ENCODE measurements at regions not wholly inside any gene's neighbourhood (a gene's known extent, or its start where the extent isn't known, plus 50 kb on each side); places are given as distances from the start of the nearest gene placed in this dataset.

DNA sequence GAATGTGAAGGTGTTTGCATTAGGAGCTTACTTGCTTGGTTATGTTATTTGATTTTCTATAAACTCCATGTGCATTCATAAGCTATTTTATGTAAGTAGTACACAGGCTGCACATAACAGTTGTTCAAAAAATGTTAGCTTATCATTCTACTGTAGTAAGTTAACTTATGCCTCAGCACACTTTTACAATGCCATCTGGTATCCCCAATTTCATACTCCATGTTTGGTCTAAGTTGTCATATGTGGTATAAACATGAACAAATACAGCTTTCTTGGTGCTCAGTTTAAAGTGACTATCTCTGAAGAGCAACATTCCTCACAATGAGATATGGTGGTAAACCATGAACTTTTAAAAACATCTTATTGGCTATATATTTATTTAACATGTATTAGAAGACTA, 104.3 kb upstream of the LEF1 start:
- TF ChIP-seq POLR2AphosphoS5 (IDR thresholded peaks at IDR 0.05; ENCODE audit: low read depth, low read length) (no peak), YY1 (IDR thresholded peaks at IDR 0.05; ENCODE audit: low read depth) (no peak), NFIC (IDR thresholded peaks at IDR 0.05; ENCODE audit: borderline replicate concordance) (no peak), GATA2 (CRISPR knock-in tag; IDR thresholded peaks at IDR 0.05) (no peak), TAF1 (IDR thresholded peaks at IDR 0.05; ENCODE audit: borderline replicate concordance, low read depth, low read length) (no peak), EZH2phosphoT487 (IDR thresholded peaks at IDR 0.05; ENCODE audit: borderline replicate concordance, low read depth) (no peak), MXI1 (IDR thresholded peaks at IDR 0.05; ENCODE audit: low read depth, low read length) (no peak), FOXM1 (IDR thresholded peaks at IDR 0.05; ENCODE audit: low read depth) (no peak)
- TF ChIP-seq, protein P1, sequence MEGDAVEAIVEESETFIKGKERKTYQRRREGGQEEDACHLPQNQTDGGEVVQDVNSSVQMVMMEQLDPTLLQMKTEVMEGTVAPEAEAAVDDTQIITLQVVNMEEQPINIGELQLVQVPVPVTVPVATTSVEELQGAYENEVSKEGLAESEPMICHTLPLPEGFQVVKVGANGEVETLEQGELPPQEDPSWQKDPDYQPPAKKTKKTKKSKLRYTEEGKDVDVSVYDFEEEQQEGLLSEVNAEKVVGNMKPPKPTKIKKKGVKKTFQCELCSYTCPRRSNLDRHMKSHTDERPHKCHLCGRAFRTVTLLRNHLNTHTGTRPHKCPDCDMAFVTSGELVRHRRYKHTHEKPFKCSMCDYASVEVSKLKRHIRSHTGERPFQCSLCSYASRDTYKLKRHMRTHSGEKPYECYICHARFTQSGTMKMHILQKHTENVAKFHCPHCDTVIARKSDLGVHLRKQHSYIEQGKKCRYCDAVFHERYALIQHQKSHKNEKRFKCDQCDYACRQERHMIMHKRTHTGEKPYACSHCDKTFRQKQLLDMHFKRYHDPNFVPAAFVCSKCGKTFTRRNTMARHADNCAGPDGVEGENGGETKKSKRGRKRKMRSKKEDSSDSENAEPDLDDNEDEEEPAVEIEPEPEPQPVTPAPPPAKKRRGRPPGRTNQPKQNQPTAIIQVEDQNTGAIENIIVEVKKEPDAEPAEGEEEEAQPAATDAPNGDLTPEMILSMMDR (IDR thresholded peaks at IDR 0.05), result no peak
- TF ChIP-seq, protein P2, sequence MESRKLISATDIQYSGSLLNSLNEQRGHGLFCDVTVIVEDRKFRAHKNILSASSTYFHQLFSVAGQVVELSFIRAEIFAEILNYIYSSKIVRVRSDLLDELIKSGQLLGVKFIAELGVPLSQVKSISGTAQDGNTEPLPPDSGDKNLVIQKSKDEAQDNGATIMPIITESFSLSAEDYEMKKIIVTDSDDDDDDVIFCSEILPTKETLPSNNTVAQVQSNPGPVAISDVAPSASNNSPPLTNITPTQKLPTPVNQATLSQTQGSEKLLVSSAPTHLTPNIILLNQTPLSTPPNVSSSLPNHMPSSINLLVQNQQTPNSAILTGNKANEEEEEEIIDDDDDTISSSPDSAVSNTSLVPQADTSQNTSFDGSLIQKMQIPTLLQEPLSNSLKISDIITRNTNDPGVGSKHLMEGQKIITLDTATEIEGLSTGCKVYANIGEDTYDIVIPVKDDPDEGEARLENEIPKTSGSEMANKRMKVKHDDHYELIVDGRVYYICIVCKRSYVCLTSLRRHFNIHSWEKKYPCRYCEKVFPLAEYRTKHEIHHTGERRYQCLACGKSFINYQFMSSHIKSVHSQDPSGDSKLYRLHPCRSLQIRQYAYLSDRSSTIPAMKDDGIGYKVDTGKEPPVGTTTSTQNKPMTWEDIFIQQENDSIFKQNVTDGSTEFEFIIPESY (IDR thresholded peaks at IDR 0.05; ENCODE audit: borderline replicate concordance, low read depth), result no peak
- TF ChIP-seq, protein P3, sequence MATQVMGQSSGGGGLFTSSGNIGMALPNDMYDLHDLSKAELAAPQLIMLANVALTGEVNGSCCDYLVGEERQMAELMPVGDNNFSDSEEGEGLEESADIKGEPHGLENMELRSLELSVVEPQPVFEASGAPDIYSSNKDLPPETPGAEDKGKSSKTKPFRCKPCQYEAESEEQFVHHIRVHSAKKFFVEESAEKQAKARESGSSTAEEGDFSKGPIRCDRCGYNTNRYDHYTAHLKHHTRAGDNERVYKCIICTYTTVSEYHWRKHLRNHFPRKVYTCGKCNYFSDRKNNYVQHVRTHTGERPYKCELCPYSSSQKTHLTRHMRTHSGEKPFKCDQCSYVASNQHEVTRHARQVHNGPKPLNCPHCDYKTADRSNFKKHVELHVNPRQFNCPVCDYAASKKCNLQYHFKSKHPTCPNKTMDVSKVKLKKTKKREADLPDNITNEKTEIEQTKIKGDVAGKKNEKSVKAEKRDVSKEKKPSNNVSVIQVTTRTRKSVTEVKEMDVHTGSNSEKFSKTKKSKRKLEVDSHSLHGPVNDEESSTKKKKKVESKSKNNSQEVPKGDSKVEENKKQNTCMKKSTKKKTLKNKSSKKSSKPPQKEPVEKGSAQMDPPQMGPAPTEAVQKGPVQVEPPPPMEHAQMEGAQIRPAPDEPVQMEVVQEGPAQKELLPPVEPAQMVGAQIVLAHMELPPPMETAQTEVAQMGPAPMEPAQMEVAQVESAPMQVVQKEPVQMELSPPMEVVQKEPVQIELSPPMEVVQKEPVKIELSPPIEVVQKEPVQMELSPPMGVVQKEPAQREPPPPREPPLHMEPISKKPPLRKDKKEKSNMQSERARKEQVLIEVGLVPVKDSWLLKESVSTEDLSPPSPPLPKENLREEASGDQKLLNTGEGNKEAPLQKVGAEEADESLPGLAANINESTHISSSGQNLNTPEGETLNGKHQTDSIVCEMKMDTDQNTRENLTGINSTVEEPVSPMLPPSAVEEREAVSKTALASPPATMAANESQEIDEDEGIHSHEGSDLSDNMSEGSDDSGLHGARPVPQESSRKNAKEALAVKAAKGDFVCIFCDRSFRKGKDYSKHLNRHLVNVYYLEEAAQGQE (IDR thresholded peaks at IDR 0.05; ENCODE audit: low read depth, low read length), result no peak
